CD4-positive, alpha-beta T cell (primary cell): ENCODE measurements at regions not wholly inside any gene's neighbourhood (a gene's known extent, or its start where the extent isn't known, plus 50 kb on each side); places are given as distances from the start of the nearest gene placed in this dataset.
A peak's percentile ranks its signal among the peaks of the same experiment; 100 is the strongest.

Source experiments
- ATAC-seq: fragments of 200-7000 bp; cut with Tn5 transposase; one replicate; pipeline ENCODE4 v1.10.0; 2022; ENCODE audit warnings: mild to moderate bottlenecking; ENCODE audit not compliant: poor library complexity
- CTCF ChIA-PET: fragments of 350-600 bp; sonication (Branson Sonifier 250); formaldehyde crosslinking; loops from one replicate; lab custom pipeline; 2021; ENCODE audit warnings: antibody characterized with exemption, inconsistent platforms; lab: Charles Lee
- POLR2A ChIA-PET: fragments of 350-600 bp; sonication (Branson Sonifier 250); formaldehyde crosslinking; loops from one replicate; lab custom pipeline; 2021; ENCODE audit warnings: antibody characterized with exemption, inconsistent platforms; lab: Charles Lee
- DNase-seq, 14 experiments: peaks; one replicate each; pipeline ENCODE4 v3.0.0-alpha.2; 2013 to 2020; ENCODE audit warnings: mixed read lengths in 2 of 14
- H3K27ac ChIP-seq, 2 donors: one replicate each; pipeline versions ENCODE4 v1.5.1 to v1.7.0; 2013; ENCODE audit warnings: low read length in 2 of 2, low read depth in 1 of 2, mild to moderate bottlenecking in 1 of 2
- H3K27me3 ChIP-seq, 2 experiments: 1 replicate in 1 of 2; 2 replicates in 1 of 2; pipeline versions ENCODE4 v1.6.1 to v1.7.0; 2013; ENCODE audit warnings: low read length in 2 of 2, control low read depth in 1 of 2, mild to moderate bottlenecking in 1 of 2, moderate library complexity in 1 of 2; ENCODE audit not compliant: insufficient read depth in 2 of 2, control insufficient read depth in 1 of 2
- H3K36me3 ChIP-seq: one replicate; pipeline ENCODE4 v1.6.1; 2013; ENCODE audit warnings: low read length, control low read depth; ENCODE audit not compliant: insufficient read depth
- H3K4me1 ChIP-seq: one replicate; pipeline ENCODE4 v1.6.1; 2013; ENCODE audit warnings: low read length, control low read depth; ENCODE audit not compliant: insufficient read depth
- H3K4me3 ChIP-seq: one replicate; pipeline ENCODE4 v1.5.1; 2013; ENCODE audit warnings: mild to moderate bottlenecking, low read length, moderate library complexity
- H3K9me3 ChIP-seq, 2 experiments: 1 replicate in 1 of 2; 2 replicates in 1 of 2; pipeline versions ENCODE4 v1.6.1 to v1.7.0; 2013; ENCODE audit warnings: low read length in 2 of 2, mild to moderate bottlenecking in 2 of 2, control low read depth in 1 of 2, moderate library complexity in 1 of 2; ENCODE audit not compliant: control insufficient read depth in 1 of 2, insufficient read depth in 1 of 2
- H3K27ac Mint-ChIP-seq: one replicate; pipeline ENCODE4 v1.8.0; 2020; ENCODE audit warnings: mixed read lengths
- H3K27me3 Mint-ChIP-seq: one replicate; pipeline ENCODE4 v1.8.0; 2021; ENCODE audit warnings: mixed read lengths
- H3K36me3 Mint-ChIP-seq: one replicate; pipeline ENCODE4 v1.8.0; 2021; ENCODE audit warnings: low read depth, mixed read lengths
- H3K4me1 Mint-ChIP-seq: one replicate; pipeline ENCODE4 v1.8.0; 2021; ENCODE audit warnings: low read depth, mixed read lengths
- H3K4me3 Mint-ChIP-seq: one replicate; pipeline ENCODE4 v1.8.0; 2020; ENCODE audit warnings: mild to moderate bottlenecking, mixed read lengths
- H3K9me3 Mint-ChIP-seq: one replicate; pipeline ENCODE4 v1.8.0; 2020; ENCODE audit warnings: mixed read lengths
- CTCF ChIP-seq: fragments of 200-600 bp; IDR thresholded peaks from one replicate; pipeline ENCODE4 v1.8.0; 2022; ENCODE audit warnings: antibody characterized with exemption, mild to moderate bottlenecking
- intact Hi-C, 2 experiments: fragments of 100-400 bp; cut with DNase I in 1 of 2; cut with micrococcal nuclease in 1 of 2; formaldehyde crosslinking; loops; one replicate each; pipeline versions ENCODE4 v1.15.1 to v1.9.0; 2023 to 2025; cut with DNase I, micrococcal nuclease

DNA sequence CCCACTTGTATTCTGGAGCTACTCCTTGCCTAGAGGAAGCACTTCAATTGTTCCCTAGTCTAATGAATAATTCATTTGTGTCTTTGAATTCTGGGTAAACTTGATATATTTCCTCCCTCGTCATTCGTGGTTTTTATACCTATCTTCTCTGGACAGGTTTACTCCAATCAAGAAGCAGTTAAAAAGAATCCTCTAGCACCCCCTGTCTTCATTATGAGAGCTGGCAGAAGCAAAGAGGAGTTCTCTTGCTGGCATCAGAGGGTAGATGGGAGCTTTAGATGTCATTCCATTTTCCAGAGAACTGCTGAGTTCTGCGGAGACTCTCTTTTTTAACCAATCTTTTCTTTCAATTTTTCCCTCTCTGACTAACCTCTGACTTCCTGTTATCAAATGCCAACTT is 627.7 kb downstream of the FGF9 start:
- no peak for ATAC-seq
- intact Hi-C loops, result no loop called here
- POLR2A ChIA-PET, result no interaction called here

DNA sequence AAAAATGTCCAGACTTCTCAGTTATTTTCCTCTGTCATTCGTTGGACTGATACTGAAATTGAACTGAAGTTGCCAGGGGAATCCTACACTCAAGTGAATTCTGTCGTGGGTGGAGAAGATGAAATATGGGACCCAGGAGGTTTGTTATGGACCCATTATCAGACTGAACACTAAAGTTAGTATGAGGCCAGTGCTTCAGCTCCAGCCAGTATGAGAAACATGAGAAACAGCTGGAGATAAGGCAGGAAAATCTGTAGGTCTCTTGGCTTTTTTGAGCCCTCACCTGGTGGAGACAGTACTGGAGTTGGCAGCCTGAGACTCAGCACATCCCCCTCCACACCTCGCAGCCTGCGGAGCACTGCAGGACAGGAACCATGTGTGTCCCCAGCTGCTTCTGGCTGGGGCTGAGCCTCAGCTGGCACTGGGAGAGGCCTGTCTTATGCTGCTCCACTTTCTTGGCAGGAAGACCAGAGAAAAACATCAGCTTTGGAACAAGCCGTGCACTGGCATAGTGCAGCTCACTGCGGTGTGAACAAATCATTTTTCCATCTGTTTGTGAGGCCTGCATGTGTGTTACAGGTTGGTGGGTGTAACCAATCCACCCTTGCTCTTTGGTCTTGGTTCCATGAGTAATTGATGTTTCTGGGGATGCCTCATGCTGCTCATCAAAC is 641.0 kb downstream of the FGF9 start:
- no peaks in the 10 kb centered on the region for H3K27me3 Mint-ChIP-seq
- no peaks in the 10 kb centered on the region for H3K36me3 Mint-ChIP-seq
- ATAC-seq (no peak), DNase-seq (no peak)
- no peaks in the 10 kb centered on the region for H3K9me3 Mint-ChIP-seq
- Histone ChIP-seq H3K9me3 (peaks cover 0 to 9% of the 10 kb centered on the region in 2 experiments), H3K4me1 (no peaks in the 10 kb centered on the region), H3K27me3 (no peaks in the 10 kb centered on the region), H3K4me3 (no peak overlapping the region), H3K36me3 (no peaks in the 10 kb centered on the region), H3K27ac (no peak overlapping the region)
- TF ChIP-seq CTCF, result no peak
- intact Hi-C loops, result no loop called here
- no peak overlapping the region for H3K4me3 Mint-ChIP-seq
- ChIA-PET CTCF (no interaction called here), POLR2A (no interaction called here)
- H3K4me1 Mint-ChIP-seq, result no peaks in the 10 kb centered on the region
- H3K27ac Mint-ChIP-seq, result no peak overlapping the region

More for the DNA sequence above, 627.7 kb downstream of the FGF9 start:
- Histone ChIP-seq H3K27ac (no peak overlapping the region), H3K27me3 (no peaks in the 10 kb centered on the region), H3K9me3 (peaks cover 0 to 9% of the 10 kb centered on the region in 2 experiments), H3K36me3 (no peaks in the 10 kb centered on the region), H3K4me3 (no peak overlapping the region), H3K4me1 (no peaks in the 10 kb centered on the region)
- no peak overlapping the region for H3K27ac Mint-ChIP-seq
- peaks cover under 1% of the 10 kb centered on the region for H3K27me3 Mint-ChIP-seq
- H3K4me1 Mint-ChIP-seq, result no peaks in the 10 kb centered on the region
- H3K4me3 Mint-ChIP-seq, result no peak overlapping the region
- peaks cover 4% of the 10 kb centered on the region for H3K36me3 Mint-ChIP-seq
- peak in 3 of 14 experiments; percentile 8 to 30 (median 18) for DNase-seq
- CTCF ChIA-PET, result interaction anchor here (1.2 kb wide), 1 partner anchor 660 kb away, joined by 3 read pairs; no protein-coding TSS in a partner anchor
- H3K9me3 Mint-ChIP-seq, result peaks cover 7% of the 10 kb centered on the region
- TF ChIP-seq CTCF, result no peak

- ChIA-PET POLR2A (no interaction called here), CTCF (no interaction called here)
- Mint-ChIP-seq H3K27ac (no peak overlapping the region), H3K27me3 (no peaks in the 10 kb centered on the region), H3K36me3 (no peaks in the 10 kb centered on the region), H3K9me3 (no peaks in the 10 kb centered on the region), H3K4me3 (no peak overlapping the region), H3K4me1 (no peaks in the 10 kb centered on the region)
- peaks cover 0 to 9% of the 10 kb centered on the region in 2 experiments for H3K9me3 ChIP-seq
- intact Hi-C loops, result no loop called here
- no peaks in the 10 kb centered on the region for H3K36me3 ChIP-seq
- ATAC-seq, result no peak
- no peak overlapping the region for H3K27ac ChIP-seq
- DNase-seq, result no peak
- TF ChIP-seq CTCF, result no peak
- no peaks in the 10 kb centered on the region for H3K27me3 ChIP-seq
- H3K4me1 ChIP-seq, result no peaks in the 10 kb centered on the region
- no peak overlapping the region for H3K4me3 ChIP-seq
Measured at GRCh38 chr13:22312405-22312803, 641.5 kb downstream of the FGF9 start.
